ENCODE measurements at regions not wholly inside any gene's neighbourhood (a gene's known extent, or its start where the extent isn't known, plus 50 kb on each side); places are given as distances from the start of the nearest gene placed in this dataset.
"Not testable (repeated sequence)": the region's sequence is repeated elsewhere in the genome, so short reads cannot be mapped to it uniquely, and the experiment has no call there.

- no peak overlapping the region for H3K4me3 ChIP-seq (replicated peaks in 1 of 2; ENCODE audit: low read depth in 2 of 2, low read length in 2 of 2)
- peak; percentile 13 to 86 for DNase-seq (ENCODE audit: low read depth in 2 of 2)
- no peak for TF ChIP-seq CTCF (IDR thresholded peaks at IDR 0.05; ENCODE audit: low read depth, low read length)
Observed at GRCh38 chr7:19284596-19285300, 139.5 kb upstream of the FERD3L start.

GRCh38 chr7:19284136-19284535, 138.9 kb upstream of the FERD3L start:
- no peak for TF ChIP-seq CTCF (IDR thresholded peaks at IDR 0.05; ENCODE audit: low read depth, low read length)
- no peak overlapping the region for H3K4me3 ChIP-seq (replicated peaks in 1 of 2; ENCODE audit: low read depth in 2 of 2, low read length in 2 of 2)
- peak in 1 of 2 donors; percentile 39 for DNase-seq (ENCODE audit: low read depth in 2 of 2)

- no peak for TF ChIP-seq CTCF (IDR thresholded peaks at IDR 0.05; ENCODE audit: low read depth, low read length)
- H3K4me3 ChIP-seq (replicated peaks in 1 of 2; ENCODE audit: low read depth in 2 of 2, low read length in 2 of 2), result no peak overlapping the region
- DNase-seq (ENCODE audit: low read depth in 2 of 2), result no peak
Observed at GRCh38 chr7:19275000-19275399, 129.8 kb upstream of the FERD3L start.

- not testable (repeated sequence) for DNase-seq (ENCODE audit: low read depth in 2 of 2); H3K4me3 ChIP-seq (replicated peaks in 1 of 2; ENCODE audit: low read depth in 2 of 2, low read length in 2 of 2)
Observed at GRCh38 chr7:19272329-19272728, 127.1 kb upstream of the FERD3L start.

GRCh38 chr7:19269301-19269700, 124.1 kb upstream of the FERD3L start:
- no peak for TF ChIP-seq CTCF (IDR thresholded peaks at IDR 0.05; ENCODE audit: low read depth, low read length)
- DNase-seq (ENCODE audit: low read depth in 2 of 2), result peak in 1 of 2 donors; percentile 18
- no peak overlapping the region for H3K4me3 ChIP-seq (replicated peaks in 1 of 2; ENCODE audit: low read depth in 2 of 2, low read length in 2 of 2)

GRCh38 chr7:19268737-19269136, 123.5 kb upstream of the FERD3L start:
- no peak overlapping the region for H3K4me3 ChIP-seq (replicated peaks in 1 of 2; ENCODE audit: low read depth in 2 of 2, low read length in 2 of 2)
- TF ChIP-seq CTCF (IDR thresholded peaks at IDR 0.05; ENCODE audit: low read depth, low read length), result no peak
- peak; percentile 8 to 69 for DNase-seq (ENCODE audit: low read depth in 2 of 2)

- TF ChIP-seq CTCF (IDR thresholded peaks at IDR 0.05; ENCODE audit: low read depth, low read length), result no peak
- H3K4me3 ChIP-seq (replicated peaks in 1 of 2; ENCODE audit: low read depth in 2 of 2, low read length in 2 of 2), result no peak overlapping the region
- DNase-seq (ENCODE audit: low read depth in 2 of 2), result peak in 1 of 2 donors; percentile 1
Observed at GRCh38 chr7:19262826-19263225, 117.6 kb upstream of the FERD3L start.
